ENCODE measurements at regions not wholly inside any gene's neighbourhood (a gene's known extent, or its start where the extent isn't known, plus 50 kb on each side); places are given as distances from the start of the nearest gene placed in this dataset.

- Histone ChIP-seq H4K8ac (ENCODE audit: extremely low read depth, insufficient read depth, low read length) (no peak overlapping the region), H3K9ac (replicated peaks in 1 of 4; ENCODE audit: extremely low read depth in 1 of 4, low read depth in 3 of 4, low read length in 3 of 4) (no peak overlapping the region), H2BK120ac (replicated peaks; ENCODE audit: low read depth, low read length) (no peak overlapping the region), H3K4me2 (ENCODE audit: insufficient read depth in 1 of 2, low read depth in 2 of 2, low read length in 2 of 2) (no peak overlapping the region), H2BK12ac (ENCODE audit: low read depth, low read length) (no peak overlapping the region), H3K4me3 (ENCODE audit: extremely low read depth in 1 of 4, insufficient read depth in 2 of 4, low read depth in 3 of 4, low read length in 4 of 4) (no peak overlapping the region), H2BK15ac (ENCODE audit: low read length) (no peak overlapping the region), H3K18ac (ENCODE audit: extremely low read depth, low read length) (no peak overlapping the region), H3K23ac (ENCODE audit: insufficient read length) (no peak overlapping the region), H4K20me1 (replicated peaks in 1 of 2; ENCODE audit: control insufficient read depth in 1 of 2, insufficient read depth in 2 of 2, low read length in 2 of 2) (no peaks in the 10 kb centered on the region), H3K14ac (ENCODE audit: insufficient read length) (no peak overlapping the region), H3K79me1 (ENCODE audit: low read depth, low read length) (no peaks in the 10 kb centered on the region), H4K91ac (replicated peaks; ENCODE audit: insufficient read length, low read length) (no peak overlapping the region), H3K23me2 (ENCODE audit: low read depth, low read length) (no peaks in the 10 kb centered on the region), H2AFZ (ENCODE audit: low read length) (no peak overlapping the region), H3K36me3 (ENCODE audit: control insufficient read depth in 2 of 4, insufficient read depth in 4 of 4, low read length in 3 of 4) (no peaks in the 10 kb centered on the region), H2BK20ac (ENCODE audit: low read length) (no peak overlapping the region), H3K27me3 (replicated peaks in 1 of 4; ENCODE audit: control insufficient read depth in 3 of 4, extremely low read depth in 1 of 4, insufficient read depth in 3 of 4, low read length in 3 of 4) (no peaks in the 10 kb centered on the region), H2AK5ac (ENCODE audit: low read depth, low read length) (no peak overlapping the region), H3K9me3 (ENCODE audit: insufficient read depth in 2 of 2, low read depth in 1 of 2, low read length in 1 of 2) (no peaks in the 10 kb centered on the region), H3K4me1 (replicated peaks in 1 of 4; ENCODE audit: control insufficient read depth in 3 of 4, insufficient read depth in 4 of 4, low read length in 3 of 4) (no peaks in the 10 kb centered on the region), H3K4ac (replicated peaks; ENCODE audit: insufficient read length, low read depth, low read length) (no peak overlapping the region), H3K56ac (replicated peaks; ENCODE audit: insufficient read length, low read depth, low read length) (no peak overlapping the region), H2BK5ac (ENCODE audit: low read depth, low read length) (no peak overlapping the region), H3K79me2 (ENCODE audit: control insufficient read depth in 1 of 2, insufficient read depth in 2 of 2, low read length in 2 of 2) (no peaks in the 10 kb centered on the region), H4K5ac (ENCODE audit: insufficient read length, low read depth, low read length) (no peak overlapping the region), H3K27ac (ENCODE audit: low read depth, low read length) (no peak overlapping the region)
- DNase-seq (ENCODE audit: low read depth in 1 of 2, low spot score in 2 of 2) (no peak), FAIRE-seq (no peak)
- POLR2A ChIA-PET (ENCODE audit: partially characterized antibody) = no interaction called here
- WGBS, 2 experiments (ENCODE audit: extremely low coverage in 1 of 2, insufficient coverage in 1 of 2, insufficient read length in 1 of 2, insufficient replicate concordance in 2 of 2, low coverage in 1 of 2, low lambda C conversion rate in 2 of 2, missing lambda C conversion rate in 1 of 2) = 67% methylated on average over 1 of the region's 1 CpG; no CpG with 5 or more reads in 1 of the 2 experiments
- CTCF ChIA-PET (ENCODE audit: partially characterized antibody) = no interaction called here
- TF ChIP-seq KDM4A (IDR thresholded peaks at IDR 0.05; ENCODE audit: low read depth, low read length, severe bottlenecking) = no peak
- no peak for TF ChIP-seq RBBP5 (IDR thresholded peaks at IDR 0.05; ENCODE audit: borderline replicate concordance, low read depth, low read length)
- no peak for TF ChIP-seq RXRA (IDR thresholded peaks at IDR 0.05; ENCODE audit: insufficient read depth, low read depth, low read length)
- TF ChIP-seq KDM1A (IDR thresholded peaks at IDR 0.05; ENCODE audit: borderline replicate concordance, low read length) = no peak
- no peak for TF ChIP-seq CBX8 (IDR thresholded peaks at IDR 0.05; ENCODE audit: borderline replicate concordance, low read depth, low read length)
- TF ChIP-seq SRF (IDR thresholded peaks at IDR 0.05; ENCODE audit: low read depth, low read length) = no peak
- TF ChIP-seq CBX5 (IDR thresholded peaks at IDR 0.05; ENCODE audit: low read depth, low read length) = no peak
- no peak for TF ChIP-seq CTCF (IDR thresholded peaks at IDR 0.05; ENCODE audit: control extremely low read depth in 1 of 3, insufficient read depth in 1 of 3, low read depth in 1 of 3, low read length in 3 of 3)
These were observed 1362.4 kb upstream of the ADGRL3 start for GRCh38 chr4:59837751-59838150.
